Panc1 (cell line): ENCODE measurements at regions not wholly inside any gene's neighbourhood (a gene's known extent, or its start where the extent isn't known, plus 50 kb on each side); places are given as distances from the start of the nearest gene placed in this dataset.

Experiments used
- POLR2AphosphoS5 ChIP-seq: IDR thresholded peaks from 2 replicates; pipeline ENCODE4 v1.6.1; 2012; ENCODE audit warnings: mild to moderate bottlenecking, low read depth, low read length, moderate library complexity
- REST ChIP-seq, 2 experiments: IDR thresholded peaks; 2 replicates each; pipeline ENCODE4 v1.6.1; 2011 to 2012; ENCODE audit warnings: low read depth in 2 of 2, control low read depth in 1 of 2, low read length in 1 of 2, mild to moderate bottlenecking in 1 of 2, moderate library complexity in 1 of 2; ENCODE audit not compliant: insufficient read depth in 1 of 2
- SIN3A ChIP-seq: IDR thresholded peaks from 2 replicates; pipeline ENCODE4 v1.6.1; 2012; ENCODE audit warnings: low read depth, mild to moderate bottlenecking, low read length, moderate library complexity, borderline replicate concordance; ENCODE audit not compliant: insufficient read depth
- TCF7L2 ChIP-seq: IDR thresholded peaks from 2 replicates; pipeline ENCODE4 v1.6.1; 2011; ENCODE audit warnings: mild to moderate bottlenecking, low read depth, low read length, inconsistent platforms
- TF ChIP-seq, protein P1 (sequence below): fragments of 450-650 bp; IDR thresholded peaks from 2 replicates; pipeline ENCODE4 v1.5.1; 2017; ENCODE audit warnings: mild to moderate bottlenecking

DNA sequence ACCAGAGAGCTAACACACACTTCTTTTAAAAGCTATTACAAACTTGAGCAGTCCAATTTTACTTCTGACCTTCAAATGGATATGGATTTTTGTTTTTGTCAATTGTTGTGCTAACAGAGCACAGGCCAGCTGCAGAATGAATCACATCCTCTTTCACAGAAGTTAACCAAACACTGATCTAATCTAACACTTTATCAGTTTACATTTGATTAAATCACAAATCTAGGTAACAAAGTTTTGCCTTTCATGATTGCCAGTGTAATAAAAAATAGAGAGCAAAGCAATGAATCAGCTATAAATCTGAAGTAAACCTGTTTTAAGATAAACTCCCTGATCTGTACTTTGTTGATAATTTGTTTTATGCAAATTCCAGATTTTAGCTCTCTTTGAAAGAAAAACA is 273.1 kb upstream of the RGS6 start:
- TF ChIP-seq SIN3A (no peak), REST (IDR thresholded peaks at IDR 0.05; ENCODE audit: insufficient read depth in 1 of 2, low read depth in 2 of 2, low read length in 1 of 2) (no peak), POLR2AphosphoS5 (no peak), TCF7L2 (peak; percentile 92)
- TF ChIP-seq, protein P1, sequence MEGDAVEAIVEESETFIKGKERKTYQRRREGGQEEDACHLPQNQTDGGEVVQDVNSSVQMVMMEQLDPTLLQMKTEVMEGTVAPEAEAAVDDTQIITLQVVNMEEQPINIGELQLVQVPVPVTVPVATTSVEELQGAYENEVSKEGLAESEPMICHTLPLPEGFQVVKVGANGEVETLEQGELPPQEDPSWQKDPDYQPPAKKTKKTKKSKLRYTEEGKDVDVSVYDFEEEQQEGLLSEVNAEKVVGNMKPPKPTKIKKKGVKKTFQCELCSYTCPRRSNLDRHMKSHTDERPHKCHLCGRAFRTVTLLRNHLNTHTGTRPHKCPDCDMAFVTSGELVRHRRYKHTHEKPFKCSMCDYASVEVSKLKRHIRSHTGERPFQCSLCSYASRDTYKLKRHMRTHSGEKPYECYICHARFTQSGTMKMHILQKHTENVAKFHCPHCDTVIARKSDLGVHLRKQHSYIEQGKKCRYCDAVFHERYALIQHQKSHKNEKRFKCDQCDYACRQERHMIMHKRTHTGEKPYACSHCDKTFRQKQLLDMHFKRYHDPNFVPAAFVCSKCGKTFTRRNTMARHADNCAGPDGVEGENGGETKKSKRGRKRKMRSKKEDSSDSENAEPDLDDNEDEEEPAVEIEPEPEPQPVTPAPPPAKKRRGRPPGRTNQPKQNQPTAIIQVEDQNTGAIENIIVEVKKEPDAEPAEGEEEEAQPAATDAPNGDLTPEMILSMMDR = no peak
